HFFc6 (cell line): ENCODE measurements at regions not wholly inside any gene's neighbourhood (a gene's known extent, or its start where the extent isn't known, plus 50 kb on each side); places are given as distances from the start of the nearest gene placed in this dataset.
"Not testable (repeated sequence)": the region's sequence is repeated elsewhere in the genome, so short reads cannot be mapped to it uniquely, and the experiment has no call there.

ENCODE experiments used
- DNase-seq: peaks from one replicate; pipeline ENCODE4 v3.0.0-alpha.2; 2018
- H3K27ac Mint-ChIP-seq: 2 replicates; pipeline ENCODE4 v1.8.0; 2020; ENCODE audit warnings: mild to moderate bottlenecking, mixed read lengths
- H3K27me3 Mint-ChIP-seq: 2 replicates; pipeline ENCODE4 v1.8.0; 2021; ENCODE audit warnings: mild to moderate bottlenecking, moderate library complexity, mixed read lengths; ENCODE audit not compliant: insufficient read depth
- H3K36me3 Mint-ChIP-seq: 2 replicates; pipeline ENCODE4 v1.8.0; 2021; ENCODE audit warnings: low read depth, mixed read lengths
- H3K4me1 Mint-ChIP-seq: 2 replicates; pipeline ENCODE4 v1.8.0; 2020; ENCODE audit warnings: low read depth, mixed read lengths
- H3K4me3 Mint-ChIP-seq: 2 replicates; pipeline ENCODE4 v1.8.0; 2020; ENCODE audit warnings: mild to moderate bottlenecking, moderate library complexity, mixed read lengths
- H3K9me3 Mint-ChIP-seq: 2 replicates; pipeline ENCODE4 v1.8.0; 2020; ENCODE audit warnings: mild to moderate bottlenecking, mixed read lengths
- TF ChIP-seq, protein P1 (sequence below): fragments of 200-600 bp; sonication (generic); IDR thresholded peaks from 2 replicates; pipeline ENCODE4 v1.5.0; 2021; ENCODE audit warnings: antibody characterized with exemption, mild to moderate bottlenecking

DNA sequence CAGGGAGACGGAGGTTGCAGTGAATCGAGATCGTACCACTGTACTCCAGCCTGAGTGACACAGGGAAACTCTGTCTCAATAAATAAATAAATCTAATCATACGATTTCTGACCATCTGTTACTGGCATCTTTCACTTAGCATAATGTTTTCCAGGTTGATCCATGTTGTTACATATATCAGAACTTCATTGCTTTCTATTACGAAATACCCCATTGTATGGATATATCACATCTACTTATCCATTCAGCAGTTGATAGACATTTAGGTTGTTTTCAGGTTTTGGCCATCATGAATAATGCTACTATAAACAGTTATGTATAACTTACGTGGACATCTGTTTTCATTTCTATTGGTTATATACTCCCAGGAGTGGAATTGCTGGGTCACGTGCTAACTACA is 303.9 kb downstream of the PAX3 start:
- TF ChIP-seq, protein P1, sequence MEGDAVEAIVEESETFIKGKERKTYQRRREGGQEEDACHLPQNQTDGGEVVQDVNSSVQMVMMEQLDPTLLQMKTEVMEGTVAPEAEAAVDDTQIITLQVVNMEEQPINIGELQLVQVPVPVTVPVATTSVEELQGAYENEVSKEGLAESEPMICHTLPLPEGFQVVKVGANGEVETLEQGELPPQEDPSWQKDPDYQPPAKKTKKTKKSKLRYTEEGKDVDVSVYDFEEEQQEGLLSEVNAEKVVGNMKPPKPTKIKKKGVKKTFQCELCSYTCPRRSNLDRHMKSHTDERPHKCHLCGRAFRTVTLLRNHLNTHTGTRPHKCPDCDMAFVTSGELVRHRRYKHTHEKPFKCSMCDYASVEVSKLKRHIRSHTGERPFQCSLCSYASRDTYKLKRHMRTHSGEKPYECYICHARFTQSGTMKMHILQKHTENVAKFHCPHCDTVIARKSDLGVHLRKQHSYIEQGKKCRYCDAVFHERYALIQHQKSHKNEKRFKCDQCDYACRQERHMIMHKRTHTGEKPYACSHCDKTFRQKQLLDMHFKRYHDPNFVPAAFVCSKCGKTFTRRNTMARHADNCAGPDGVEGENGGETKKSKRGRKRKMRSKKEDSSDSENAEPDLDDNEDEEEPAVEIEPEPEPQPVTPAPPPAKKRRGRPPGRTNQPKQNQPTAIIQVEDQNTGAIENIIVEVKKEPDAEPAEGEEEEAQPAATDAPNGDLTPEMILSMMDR = no peak
- Mint-ChIP-seq H3K27me3 (peaks cover 2% of the 10 kb centered on the region; the same call in 1 of the 2 replicates), H3K27ac (no peak overlapping the region), H3K9me3 (peaks cover 5% of the 10 kb centered on the region), H3K4me3 (no peak overlapping the region), H3K36me3 (no peaks in the 10 kb centered on the region), H3K4me1 (peaks cover 17% of the 10 kb centered on the region)
- no peak for DNase-seq

DNA sequence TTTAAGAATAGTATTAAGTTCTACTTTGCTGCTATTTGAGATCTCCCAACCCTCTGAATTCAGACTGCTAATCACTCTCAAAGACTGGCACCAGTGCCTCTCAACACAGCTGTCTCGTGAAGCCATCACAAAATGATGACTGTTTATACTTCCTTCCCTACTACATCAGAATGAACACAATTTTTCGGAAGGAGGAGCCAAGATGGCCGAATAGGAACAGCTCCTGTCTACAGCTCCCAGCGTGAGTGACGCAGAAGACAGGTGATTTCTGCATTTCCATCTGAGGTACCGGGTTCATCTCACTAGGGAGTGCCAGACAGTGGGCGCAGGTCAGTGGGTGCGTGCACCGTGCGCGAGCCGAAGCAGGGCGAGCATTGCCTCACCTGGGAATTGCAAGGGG is 314.4 kb downstream of the PAX3 start:
- H3K4me3 Mint-ChIP-seq, H3K27me3 Mint-ChIP-seq: not testable (repeated sequence)

DNA sequence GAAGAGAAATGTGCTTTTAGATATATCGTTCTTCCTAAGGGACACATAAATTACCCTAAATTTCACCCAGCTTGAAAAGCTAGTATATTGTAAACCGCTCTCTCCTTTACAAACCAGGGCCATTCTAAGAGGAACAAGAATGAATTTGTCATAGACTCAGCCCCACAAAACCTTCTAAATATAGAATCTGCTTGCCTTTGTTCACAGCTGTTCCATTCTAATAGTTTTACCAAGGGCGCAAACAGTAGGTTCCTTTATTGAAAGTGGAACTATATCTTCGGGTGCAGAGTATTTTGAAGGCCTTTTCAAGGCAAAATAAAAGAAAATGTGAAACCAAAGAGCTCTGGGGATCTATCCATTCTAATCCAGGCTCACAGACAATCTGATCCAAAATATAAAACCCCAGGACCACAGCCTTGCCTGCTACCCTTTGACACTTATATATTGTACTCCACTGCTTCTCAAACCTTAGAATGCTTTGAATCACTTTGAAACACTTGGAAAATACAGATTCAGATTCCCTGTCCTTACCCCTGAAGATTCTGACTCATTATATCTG is 316.8 kb downstream of the PAX3 start:
- Mint-ChIP-seq H3K4me1 (no peaks in the 10 kb centered on the region), H3K36me3 (no peaks in the 10 kb centered on the region), H3K27ac (no peak overlapping the region), H3K27me3 (no peaks in the 10 kb centered on the region; the same call in 1 of the 2 replicates), H3K9me3 (no peaks in the 10 kb centered on the region), H3K4me3 (no peak overlapping the region)
- no peak for DNase-seq
- TF ChIP-seq, protein P1 = no peak

More for the DNA sequence above, 314.4 kb downstream of the PAX3 start:
- H3K27ac Mint-ChIP-seq, DNase-seq, H3K36me3 Mint-ChIP-seq, H3K9me3 Mint-ChIP-seq, H3K4me1 Mint-ChIP-seq: not testable (repeated sequence)

DNA sequence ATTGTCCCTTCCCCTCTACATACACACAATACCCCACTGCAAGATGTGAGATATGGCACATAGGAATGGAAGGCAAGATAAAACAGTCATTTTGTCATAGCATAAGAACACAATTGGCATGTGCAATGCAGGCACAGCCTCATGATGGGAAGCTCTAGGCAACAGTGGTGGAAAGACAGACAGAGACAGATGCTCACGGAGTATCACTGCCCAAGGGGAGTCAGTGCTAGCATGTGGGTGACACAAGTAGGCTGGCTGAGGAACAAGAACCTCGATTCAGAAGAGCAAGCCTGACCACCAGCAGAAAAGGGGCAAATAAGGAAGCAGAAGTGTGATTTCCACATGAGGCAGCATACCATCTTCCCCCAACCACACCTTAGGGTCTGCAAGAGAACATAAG is 323.6 kb downstream of the PAX3 start:
- DNase-seq = no peak
- TF ChIP-seq, protein P1 = no peak
- no peak overlapping the region for H3K4me3 Mint-ChIP-seq
- no peak overlapping the region for H3K27ac Mint-ChIP-seq
- H3K4me1 Mint-ChIP-seq = no peaks in the 10 kb centered on the region
- H3K9me3 Mint-ChIP-seq = no peaks in the 10 kb centered on the region
- no peaks in the 10 kb centered on the region for H3K36me3 Mint-ChIP-seq
- H3K27me3 Mint-ChIP-seq = peaks cover 1% of the 10 kb centered on the region; the same call in 1 of the 2 replicates

DNA sequence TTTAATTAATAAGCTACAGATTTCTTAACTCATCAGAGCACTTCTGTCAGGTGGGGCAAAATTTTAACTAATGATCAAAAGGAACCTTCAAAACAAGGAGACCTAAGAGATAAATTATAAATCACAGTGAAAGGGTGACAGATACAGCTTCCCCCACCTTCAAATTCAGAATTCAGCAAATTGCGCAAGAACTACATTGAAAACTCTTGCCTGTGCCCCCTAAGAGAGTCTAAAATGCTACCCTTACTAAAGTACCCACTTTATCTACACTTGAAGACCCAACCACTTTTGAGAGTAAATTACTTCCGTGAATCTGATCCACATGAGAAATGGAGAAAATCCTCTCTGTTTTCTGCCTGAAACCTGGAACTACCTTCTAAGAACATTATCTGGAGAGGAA is 324.9 kb downstream of the PAX3 start:
- H3K27me3 Mint-ChIP-seq = peaks cover 4% of the 10 kb centered on the region; the same call in 1 of the 2 replicates
- no peaks in the 10 kb centered on the region for H3K9me3 Mint-ChIP-seq
- no peak overlapping the region for H3K4me3 Mint-ChIP-seq
- no peaks in the 10 kb centered on the region for H3K36me3 Mint-ChIP-seq
- TF ChIP-seq, protein P1 = no peak
- H3K27ac Mint-ChIP-seq = no peak overlapping the region
- H3K4me1 Mint-ChIP-seq = no peaks in the 10 kb centered on the region
- DNase-seq = no peak

DNA sequence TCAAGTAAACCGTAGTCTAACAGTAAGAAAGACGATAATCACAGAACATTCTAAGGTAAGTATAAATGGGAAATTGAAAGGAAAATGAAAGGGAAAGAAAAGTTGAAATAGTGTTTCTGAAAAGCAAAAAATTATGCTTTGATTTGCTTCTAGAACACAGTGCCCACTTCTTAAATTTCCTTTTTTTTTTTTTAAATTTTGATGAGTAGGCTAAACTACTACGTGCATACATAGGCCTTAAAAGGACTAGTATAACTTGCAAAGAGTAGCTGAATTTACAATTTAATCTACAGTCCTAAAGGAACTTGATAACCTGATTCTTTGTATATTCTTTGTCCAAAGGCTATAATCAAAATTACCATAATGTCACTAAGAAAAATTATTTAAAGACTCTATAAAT is 325.3 kb downstream of the PAX3 start:
- no peaks in the 10 kb centered on the region for H3K9me3 Mint-ChIP-seq
- DNase-seq = no peak
- H3K4me3 Mint-ChIP-seq = no peak overlapping the region
- H3K27me3 Mint-ChIP-seq = peaks cover 4% of the 10 kb centered on the region; the same call in 1 of the 2 replicates
- TF ChIP-seq, protein P1 = no peak
- no peaks in the 10 kb centered on the region for H3K4me1 Mint-ChIP-seq
- no peaks in the 10 kb centered on the region for H3K36me3 Mint-ChIP-seq
- no peak overlapping the region for H3K27ac Mint-ChIP-seq
